H1 (cell line): ENCODE measurements at regions not wholly inside any gene's neighbourhood (a gene's known extent, or its start where the extent isn't known, plus 50 kb on each side); places are given as distances from the start of the nearest gene placed in this dataset.

Experiments
- CHD7 ChIP-seq: fragments of 300-600 bp; sonication (generic); IDR thresholded peaks from 2 replicates; pipeline ENCODE4 v1.7.1; 2012; ENCODE audit warnings: low read length, moderate library complexity, mild to moderate bottlenecking, inconsistent platforms; ENCODE audit not compliant: insufficient replicate concordance
- EGR1 ChIP-seq: IDR thresholded peaks from 2 replicates; pipeline ENCODE4 v1.6.1; 2011; ENCODE audit warnings: low read depth, low read length, borderline replicate concordance
- RXRA ChIP-seq: IDR thresholded peaks from 2 replicates; pipeline ENCODE4 v1.6.1; 2011; ENCODE audit warnings: low read depth, mild to moderate bottlenecking, low read length, moderate library complexity; ENCODE audit not compliant: insufficient read depth
- SP2 ChIP-seq: IDR thresholded peaks from 2 replicates; pipeline ENCODE4 v1.6.1; 2012; ENCODE audit warnings: mild to moderate bottlenecking, low read length, inconsistent platforms

- TF ChIP-seq CHD7 (no peak), RXRA (no peak), SP2 (no peak), EGR1 (no peak)
Observed at GRCh38 chr5:54741711-54742110, 224.2 kb downstream of the SNX18 start (continued).
